ENCODE measurements at regions not wholly inside any gene's neighbourhood (a gene's known extent, or its start where the extent isn't known, plus 50 kb on each side); places are given as distances from the start of the nearest gene placed in this dataset.

DNA sequence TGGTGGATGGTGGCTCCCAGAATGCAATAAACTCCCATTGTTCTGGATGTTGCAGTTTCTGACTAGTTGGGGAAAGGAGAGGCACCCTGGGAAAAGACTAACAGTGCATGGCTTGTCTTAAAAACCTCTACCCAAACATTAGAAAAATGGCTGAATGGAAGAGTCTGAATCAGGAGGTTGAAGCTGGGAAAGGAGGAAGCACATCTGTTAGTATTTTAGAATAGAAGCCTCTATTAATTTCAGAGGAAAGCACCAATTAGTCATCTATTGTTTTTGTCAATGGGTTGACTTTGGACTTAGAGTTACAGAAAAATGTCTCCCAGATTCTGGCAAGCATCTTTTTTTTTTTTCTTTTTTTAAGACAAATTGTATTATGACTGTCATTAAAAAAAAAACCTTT is 56.1 kb upstream of the ELMO1 start:
- DNase-seq (ENCODE audit: low spot score), result no peak
- ChIA-PET CTCF (no interaction called here), POLR2A (ENCODE audit: low non-redundant PET) (no interaction called here)
- no peaks in the 10 kb centered on the region for H3K4me1 ChIP-seq (ENCODE audit: insufficient read depth, low read length, poor library complexity, severe bottlenecking)
- peaks cover 13% of the 10 kb centered on the region for H3K27me3 ChIP-seq (replicated peaks; ENCODE audit: insufficient read depth, low read depth, low read length, poor library complexity)
- no peak overlapping the region for H3K27ac ChIP-seq (ENCODE audit: low read depth, low read length, poor library complexity, severe bottlenecking)
- intact Hi-C loops (cut with micrococcal nuclease; ENCODE audit: unreplicated experiment), result loop anchor here (5.0 kb wide), 1 partner anchor 222 kb away; no protein-coding TSS in a partner anchor
- no peak overlapping the region for H3K4me3 ChIP-seq (ENCODE audit: low read depth, low read length, poor library complexity, severe bottlenecking)
- no peaks in the 10 kb centered on the region for H3K36me3 ChIP-seq (ENCODE audit: insufficient read depth, low read length, poor library complexity, severe bottlenecking)
- TF ChIP-seq, protein P1, sequence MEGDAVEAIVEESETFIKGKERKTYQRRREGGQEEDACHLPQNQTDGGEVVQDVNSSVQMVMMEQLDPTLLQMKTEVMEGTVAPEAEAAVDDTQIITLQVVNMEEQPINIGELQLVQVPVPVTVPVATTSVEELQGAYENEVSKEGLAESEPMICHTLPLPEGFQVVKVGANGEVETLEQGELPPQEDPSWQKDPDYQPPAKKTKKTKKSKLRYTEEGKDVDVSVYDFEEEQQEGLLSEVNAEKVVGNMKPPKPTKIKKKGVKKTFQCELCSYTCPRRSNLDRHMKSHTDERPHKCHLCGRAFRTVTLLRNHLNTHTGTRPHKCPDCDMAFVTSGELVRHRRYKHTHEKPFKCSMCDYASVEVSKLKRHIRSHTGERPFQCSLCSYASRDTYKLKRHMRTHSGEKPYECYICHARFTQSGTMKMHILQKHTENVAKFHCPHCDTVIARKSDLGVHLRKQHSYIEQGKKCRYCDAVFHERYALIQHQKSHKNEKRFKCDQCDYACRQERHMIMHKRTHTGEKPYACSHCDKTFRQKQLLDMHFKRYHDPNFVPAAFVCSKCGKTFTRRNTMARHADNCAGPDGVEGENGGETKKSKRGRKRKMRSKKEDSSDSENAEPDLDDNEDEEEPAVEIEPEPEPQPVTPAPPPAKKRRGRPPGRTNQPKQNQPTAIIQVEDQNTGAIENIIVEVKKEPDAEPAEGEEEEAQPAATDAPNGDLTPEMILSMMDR (conservative IDR thresholded peaks at IDR 0.05; ENCODE audit: low read depth, low read length), result no peak
- no peak for TF ChIP-seq EZH2 (IDR thresholded peaks at IDR 0.05; ENCODE audit: borderline replicate concordance, low read depth, low read length, poor library complexity, severe bottlenecking)
- H3K9me3 ChIP-seq (ENCODE audit: low read depth, low read length, poor library complexity, severe bottlenecking), result no peaks in the 10 kb centered on the region
- BruUV-seq (replicated peaks), result no TSS peak

DNA sequence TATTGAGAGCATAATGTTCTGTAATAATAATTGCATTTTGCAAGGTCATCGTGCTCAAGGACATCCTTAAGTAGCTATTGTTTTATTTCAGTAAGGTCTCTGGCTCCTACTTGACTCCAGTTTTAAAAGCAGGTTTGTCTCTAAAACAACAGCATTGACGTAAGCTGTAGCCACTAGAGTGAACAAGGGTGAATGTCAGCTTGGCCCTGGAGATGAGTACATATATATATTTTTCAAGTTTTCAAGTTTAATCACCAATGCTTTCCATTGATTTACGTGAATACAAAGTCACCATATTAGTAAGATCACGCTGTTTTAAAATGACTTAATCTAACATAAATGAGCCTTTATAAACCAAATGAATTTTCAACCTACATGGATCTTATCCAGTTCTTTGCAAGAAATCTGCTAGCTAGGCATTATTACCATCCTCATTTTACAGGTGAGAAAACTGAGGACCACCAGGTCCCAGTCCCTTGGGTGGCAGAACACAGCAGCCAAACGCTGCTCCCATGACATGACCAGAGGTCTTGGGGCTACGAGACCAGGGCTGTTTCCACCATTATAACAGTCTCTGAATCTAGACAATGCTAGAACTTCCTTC is 57.2 kb upstream of the ELMO1 start:
- ChIA-PET POLR2A (ENCODE audit: low non-redundant PET) (no interaction called here), CTCF (interaction anchor here (1.1 kb wide), 1 partner anchor 58 kb away, joined by 5 read pairs; no protein-coding TSS in a partner anchor)
- H3K27ac ChIP-seq (ENCODE audit: low read depth, low read length, poor library complexity, severe bottlenecking), result no peak overlapping the region
- intact Hi-C loops (cut with micrococcal nuclease; ENCODE audit: unreplicated experiment), result loop anchor here (5.0 kb wide), 1 partner anchor 224 kb away; no protein-coding TSS in a partner anchor
- no peaks in the 10 kb centered on the region for H3K9me3 ChIP-seq (ENCODE audit: low read depth, low read length, poor library complexity, severe bottlenecking)
- no TSS peak for BruUV-seq (replicated peaks)
- no peaks in the 10 kb centered on the region for H3K36me3 ChIP-seq (ENCODE audit: insufficient read depth, low read length, poor library complexity, severe bottlenecking)
- no peak for DNase-seq (ENCODE audit: low spot score)
- no peaks in the 10 kb centered on the region for H3K4me1 ChIP-seq (ENCODE audit: insufficient read depth, low read length, poor library complexity, severe bottlenecking)
- H3K27me3 ChIP-seq (replicated peaks; ENCODE audit: insufficient read depth, low read depth, low read length, poor library complexity), result peaks cover 13% of the 10 kb centered on the region
- TF ChIP-seq, protein P1 (conservative IDR thresholded peaks at IDR 0.05; ENCODE audit: low read depth, low read length), result no peak
- TF ChIP-seq EZH2 (IDR thresholded peaks at IDR 0.05; ENCODE audit: borderline replicate concordance, low read depth, low read length, poor library complexity, severe bottlenecking), result no peak
- no peak overlapping the region for H3K4me3 ChIP-seq (ENCODE audit: low read depth, low read length, poor library complexity, severe bottlenecking)

DNA sequence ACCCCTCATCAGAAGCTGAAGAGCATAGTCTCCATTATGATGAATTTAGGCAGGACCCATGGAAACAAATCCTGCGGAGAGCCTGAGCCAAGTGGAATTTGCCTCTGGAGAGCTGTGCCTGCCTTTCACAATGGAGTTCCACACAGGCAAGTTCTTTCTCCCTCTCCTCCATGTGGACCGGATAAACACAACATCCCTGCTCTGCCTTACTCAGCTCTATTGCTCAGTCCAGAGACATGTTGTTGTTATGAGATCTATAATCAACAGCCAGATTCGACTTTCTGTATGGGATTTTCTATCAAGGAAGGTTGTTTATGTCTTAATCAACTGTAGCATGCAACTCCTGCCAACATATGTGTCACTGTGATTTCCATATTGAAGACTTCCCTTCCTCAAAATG is 59.5 kb upstream of the ELMO1 start:
- no TSS peak for BruUV-seq (replicated peaks)
- H3K4me1 ChIP-seq (ENCODE audit: insufficient read depth, low read length, poor library complexity, severe bottlenecking), result no peaks in the 10 kb centered on the region
- CTCF ChIA-PET, result no interaction called here
- no peak for DNase-seq (ENCODE audit: low spot score)
- peaks cover 13% of the 10 kb centered on the region for H3K27me3 ChIP-seq (replicated peaks; ENCODE audit: insufficient read depth, low read depth, low read length, poor library complexity)
- POLR2A ChIA-PET (ENCODE audit: low non-redundant PET), result no interaction called here
- H3K4me3 ChIP-seq (ENCODE audit: low read depth, low read length, poor library complexity, severe bottlenecking), result no peak overlapping the region
- TF ChIP-seq, protein P1 (conservative IDR thresholded peaks at IDR 0.05; ENCODE audit: low read depth, low read length), result no peak
- no peak for TF ChIP-seq EZH2 (IDR thresholded peaks at IDR 0.05; ENCODE audit: borderline replicate concordance, low read depth, low read length, poor library complexity, severe bottlenecking)
- intact Hi-C loops (cut with micrococcal nuclease; ENCODE audit: unreplicated experiment), result loop anchor here (5.0 kb wide), 1 partner anchor 226 kb away; no protein-coding TSS in a partner anchor
- no peaks in the 10 kb centered on the region for H3K9me3 ChIP-seq (ENCODE audit: low read depth, low read length, poor library complexity, severe bottlenecking)
- no peaks in the 10 kb centered on the region for H3K36me3 ChIP-seq (ENCODE audit: insufficient read depth, low read length, poor library complexity, severe bottlenecking)
- no peak overlapping the region for H3K27ac ChIP-seq (ENCODE audit: low read depth, low read length, poor library complexity, severe bottlenecking)
